HG02973 (cell line): ENCODE measurements at regions not wholly inside any gene's neighbourhood (a gene's known extent, or its start where the extent isn't known, plus 50 kb on each side); places are given as distances from the start of the nearest gene placed in this dataset.
A peak's percentile ranks its signal among the peaks of the same experiment; 100 is the strongest.

ENCODE experiments used
- ATAC-seq: cut with Tn5 transposase; IDR thresholded peaks from one replicate; pipeline ENCODE4 v1.9.1; 2021; ENCODE audit warnings: moderate library complexity; ENCODE audit not compliant: unreplicated experiment

DNA sequence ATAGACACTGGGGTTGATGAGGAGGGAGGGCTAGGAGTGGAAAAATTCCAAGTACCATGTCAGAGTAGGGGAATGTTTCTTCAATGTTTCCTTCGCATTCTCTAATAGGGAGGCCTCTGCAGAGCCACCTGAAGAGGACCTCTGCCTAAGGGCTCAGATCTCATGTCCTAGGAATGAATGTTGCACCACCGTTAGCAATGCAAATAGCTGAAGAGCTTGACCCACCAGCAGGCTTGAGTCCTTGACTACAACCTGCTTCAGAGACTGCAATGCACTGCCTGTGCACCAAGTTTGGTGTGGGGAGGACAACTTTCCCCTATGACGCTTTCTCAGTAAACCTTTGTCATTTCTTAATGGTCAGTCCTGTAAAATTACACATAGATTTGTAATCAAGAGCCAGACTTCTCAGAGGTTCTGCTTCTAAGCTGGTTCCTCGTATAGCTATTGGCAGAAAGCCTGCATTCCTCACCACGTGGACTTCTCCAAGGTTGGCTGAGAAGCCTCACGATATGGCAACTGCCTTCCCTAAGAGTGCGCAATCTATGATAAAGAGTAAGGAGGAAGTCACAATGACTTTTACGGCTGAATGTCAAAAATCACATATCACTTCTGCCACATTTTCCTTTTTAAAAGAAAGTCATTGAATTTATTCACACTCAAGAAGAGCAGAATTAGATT is 600.7 kb upstream of the PTGER4 start:
- ATAC-seq, result no peak

DNA sequence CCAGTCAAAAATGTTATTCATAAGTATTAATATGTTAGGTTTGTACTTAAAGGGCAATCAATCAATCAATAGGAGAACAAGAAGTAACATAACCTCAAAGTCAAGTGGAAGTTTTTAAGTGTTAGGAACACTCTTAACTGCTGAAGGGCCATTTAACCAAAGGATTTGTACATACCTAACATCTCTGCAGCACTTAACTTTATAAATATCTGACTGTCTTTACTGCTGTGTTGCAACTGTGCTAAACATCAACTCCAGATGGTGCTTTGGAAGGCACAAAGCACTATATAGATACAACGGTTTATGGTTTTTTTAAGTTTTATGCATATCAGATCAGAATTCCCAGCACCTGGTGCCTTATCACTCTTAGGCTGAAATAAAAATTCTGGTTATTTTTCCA is 604.9 kb upstream of the PTGER4 start:
- no peak for ATAC-seq

DNA sequence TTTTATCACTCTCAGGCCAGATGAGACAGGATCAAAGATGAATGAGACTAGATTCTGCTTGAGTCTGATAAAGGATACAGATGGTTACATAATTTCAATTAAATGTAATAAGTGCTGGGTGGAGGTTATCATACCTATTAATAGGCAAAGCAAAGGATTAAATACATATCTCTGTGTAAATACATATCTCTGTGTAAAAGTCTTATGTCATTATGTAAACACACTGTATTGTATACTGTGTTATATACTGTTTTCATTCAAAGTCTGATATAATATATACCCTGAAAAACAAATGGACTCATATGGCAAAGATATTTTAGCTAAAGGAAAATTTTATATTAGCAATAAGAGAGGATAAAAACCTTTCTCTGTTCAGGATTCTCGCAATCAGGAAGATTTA is 605.8 kb upstream of the PTGER4 start:
- no peak for ATAC-seq

DNA sequence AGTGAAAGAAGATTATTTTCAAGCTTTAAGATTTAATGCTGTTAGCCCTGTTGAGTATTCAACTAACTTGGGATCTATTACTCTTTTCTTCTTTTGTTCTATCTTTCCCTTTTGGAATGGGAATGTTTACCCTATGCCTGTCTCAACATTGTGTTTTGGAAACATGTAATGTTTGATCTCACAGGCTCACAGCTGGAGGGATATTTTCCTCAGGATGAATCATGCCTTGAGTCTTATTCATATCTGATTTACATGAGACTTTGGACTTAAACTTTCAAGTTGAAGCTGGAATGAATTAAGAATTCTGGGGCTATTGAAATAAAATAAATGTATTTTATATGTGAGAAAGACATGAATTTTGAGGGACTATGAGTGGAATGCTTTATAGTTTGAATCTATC is 607.8 kb upstream of the PTGER4 start:
- no peak for ATAC-seq

DNA sequence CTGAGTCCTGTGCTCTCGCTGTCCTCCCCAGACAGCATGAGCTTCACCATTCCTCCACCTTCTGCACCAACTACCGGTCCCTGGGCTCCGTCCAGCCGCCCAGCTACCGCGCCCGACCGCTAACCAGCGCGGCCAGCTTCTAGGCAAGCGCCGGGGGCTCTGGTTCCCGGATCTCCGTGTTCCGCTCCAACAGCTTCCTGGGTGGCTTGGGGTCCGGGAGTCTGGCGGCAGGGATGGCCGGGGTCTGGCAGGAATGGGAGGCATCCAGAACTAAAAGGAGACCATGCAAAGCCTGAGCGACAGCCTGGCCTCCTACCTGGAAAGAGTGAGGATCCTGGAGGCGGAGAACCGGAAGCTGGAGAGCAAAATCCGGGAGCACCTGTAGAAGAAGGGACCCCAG is 613.1 kb upstream of the PTGER4 start:
- no peak for ATAC-seq

DNA sequence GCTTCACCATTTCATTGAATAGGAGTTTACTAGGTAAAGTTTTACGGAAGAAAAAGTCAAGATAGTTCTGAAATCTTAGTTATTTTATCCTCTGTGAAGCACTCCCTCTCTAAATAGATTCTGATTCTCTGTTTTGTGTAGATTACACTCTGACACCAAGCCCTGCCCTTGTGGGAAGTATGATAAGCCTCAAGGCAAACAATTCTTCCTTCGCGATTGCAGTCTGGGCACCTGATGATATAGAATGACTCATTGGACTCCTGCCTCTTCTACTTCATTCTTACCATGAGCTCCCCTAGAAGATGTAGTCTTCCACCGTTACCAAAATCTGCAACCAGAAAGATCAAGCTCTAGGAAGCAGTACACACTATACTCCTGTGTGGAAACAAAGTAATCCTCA is 626.9 kb upstream of the PTGER4 start:
- no peak for ATAC-seq

DNA sequence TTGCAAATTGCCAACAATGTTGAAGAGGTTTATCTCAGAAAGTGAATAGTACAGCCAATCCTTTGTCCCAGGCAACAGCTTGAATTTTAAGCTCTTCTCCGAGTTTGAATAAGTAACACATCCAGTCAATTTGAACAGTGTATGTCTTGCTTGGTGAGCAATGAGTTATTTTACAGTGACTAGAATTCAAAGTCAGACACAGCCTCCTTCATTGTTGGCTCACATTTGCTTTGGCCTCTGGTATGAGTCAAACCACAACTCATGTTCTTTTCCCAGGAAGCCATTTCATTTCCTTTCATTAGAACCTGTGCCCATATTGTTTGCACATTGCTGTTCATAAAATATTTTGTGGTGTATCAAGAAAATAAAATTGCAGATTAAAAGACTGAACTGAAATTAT is 622.0 kb upstream of the DAB2 start:
- ATAC-seq, result no peak

DNA sequence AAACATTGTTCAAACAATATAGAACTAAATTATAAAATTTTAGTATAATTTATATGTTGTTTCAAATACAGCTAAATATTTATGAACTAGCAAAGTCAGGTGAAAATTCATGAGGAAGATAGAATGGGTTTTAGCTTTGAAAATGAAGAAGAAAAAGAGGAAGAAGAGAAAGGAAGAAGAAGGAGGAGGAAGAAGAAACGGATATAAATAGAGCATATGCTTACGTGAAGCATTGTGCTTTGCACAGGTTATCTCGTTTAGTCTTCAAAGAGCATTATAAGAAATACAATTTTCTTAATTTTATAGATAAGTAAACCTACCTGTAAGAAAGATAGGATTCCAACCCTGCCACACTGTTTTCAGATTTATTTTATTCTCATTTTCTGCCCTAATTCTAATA is 620.6 kb upstream of the DAB2 start:
- ATAC-seq, result no peak

DNA sequence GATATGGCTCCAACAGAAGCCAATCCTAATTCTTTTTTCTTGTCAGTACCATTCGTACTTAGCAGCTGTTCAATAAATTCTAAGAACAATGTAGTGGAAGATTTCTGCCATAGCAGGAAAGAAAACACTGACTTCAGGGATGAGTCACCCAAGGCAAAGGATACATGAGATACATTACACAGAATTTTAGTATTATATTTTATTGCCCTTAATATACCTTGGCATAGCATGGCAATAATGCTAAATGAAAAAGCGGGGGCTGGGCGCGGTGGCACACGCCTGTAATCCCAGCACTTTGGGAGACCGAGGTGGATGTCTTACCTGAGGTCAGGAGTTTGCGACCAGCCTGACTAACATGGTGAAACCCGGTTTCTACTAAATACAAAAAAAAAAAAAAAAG is 619.1 kb upstream of the DAB2 start:
- no peak for ATAC-seq

DNA sequence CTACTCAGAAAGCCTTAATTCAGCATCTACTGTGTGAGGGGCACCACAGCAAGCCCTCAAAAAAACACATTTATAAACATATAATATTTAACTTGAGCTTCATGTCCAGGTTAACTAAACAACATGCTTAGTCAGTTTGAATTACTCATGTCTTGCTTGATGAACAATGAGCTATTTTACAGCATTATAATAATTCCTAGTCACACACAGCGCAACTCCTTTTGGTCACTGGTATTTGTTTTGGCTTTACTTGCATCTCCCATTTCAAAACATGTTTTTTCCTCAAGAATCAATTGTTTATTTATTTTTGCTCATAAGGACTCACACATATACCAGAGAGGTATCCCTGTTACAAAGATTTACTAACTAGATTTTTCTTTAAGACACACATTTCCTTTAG is 616.7 kb upstream of the DAB2 start:
- ATAC-seq, result no peak

DNA sequence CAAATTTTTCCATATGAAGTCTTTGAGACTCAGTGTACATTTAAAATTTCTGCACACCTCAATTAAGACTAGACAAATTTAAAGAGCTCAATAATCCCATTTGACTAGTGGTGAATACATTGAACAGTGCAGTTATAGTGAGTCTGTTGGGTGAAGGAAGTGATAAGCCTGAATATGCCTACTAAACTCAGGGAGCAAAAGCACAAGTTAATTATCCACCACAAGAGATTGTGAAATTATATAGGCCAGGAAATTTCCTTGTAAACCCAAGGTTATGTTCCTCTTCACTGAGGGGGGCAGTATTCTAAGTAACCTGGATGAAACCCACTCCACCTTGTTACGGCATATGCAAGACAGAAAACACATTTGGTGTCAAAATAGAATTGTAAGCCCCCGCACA is 612.9 kb upstream of the DAB2 start:
- no peak for ATAC-seq

DNA sequence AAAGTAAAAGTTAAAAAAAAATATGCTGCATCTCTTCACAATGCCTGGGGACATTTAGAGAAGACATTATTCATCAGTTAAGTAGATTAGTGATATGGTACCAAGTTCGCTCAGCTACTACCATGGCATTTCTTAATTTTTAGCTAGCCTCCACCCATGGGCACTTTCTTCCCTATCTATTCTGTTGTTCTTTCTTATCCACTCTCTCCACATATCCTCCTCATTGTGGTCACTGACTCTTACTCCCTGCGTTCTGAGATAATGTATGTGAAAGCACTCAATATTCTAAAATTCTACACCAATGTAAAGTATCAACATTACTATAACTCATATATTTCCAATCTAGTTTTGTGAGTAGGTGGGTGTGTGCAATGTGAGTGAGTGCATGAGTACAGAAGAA is 609.7 kb upstream of the DAB2 start:
- ATAC-seq, result no peak

DNA sequence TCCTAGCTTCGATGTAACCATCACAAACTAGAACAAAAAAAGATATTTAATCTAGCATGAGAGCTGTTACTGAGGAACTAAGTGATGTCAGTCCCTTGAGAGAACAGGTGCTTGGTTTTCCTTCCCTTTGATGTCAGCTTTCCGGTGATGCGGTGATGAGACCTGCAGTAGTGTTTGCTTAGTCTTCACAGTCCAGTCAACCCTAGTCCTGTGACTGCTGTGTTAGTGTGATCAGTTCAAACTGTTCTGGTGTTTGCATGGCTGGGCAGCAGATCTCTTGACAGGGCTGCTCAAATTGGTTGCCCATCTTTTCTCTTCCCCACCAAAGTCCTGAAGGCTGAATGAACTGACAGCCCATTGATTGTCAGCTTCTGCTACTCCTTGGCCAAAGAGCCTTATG is 608.6 kb upstream of the DAB2 start:
- ATAC-seq, result peak; percentile 97

DNA sequence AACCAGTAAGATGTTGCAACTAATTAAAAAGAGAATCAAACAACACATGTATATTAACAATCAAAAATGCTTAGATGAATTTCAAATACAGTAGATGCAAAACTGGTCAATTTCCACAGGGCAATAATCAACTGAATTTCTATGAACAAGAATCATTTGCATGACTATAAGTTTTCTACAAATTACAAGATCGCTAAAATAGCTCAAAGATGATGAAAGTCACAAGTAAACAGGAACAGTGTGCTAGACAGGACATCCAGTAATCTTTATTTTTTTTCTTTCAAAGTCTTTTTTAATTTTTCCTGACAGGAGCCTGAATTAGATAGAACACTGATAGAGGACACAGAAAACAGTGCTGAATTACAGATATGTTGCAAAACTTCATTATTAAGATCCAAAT is 608.2 kb upstream of the DAB2 start:
- peak; percentile 10 for ATAC-seq

DNA sequence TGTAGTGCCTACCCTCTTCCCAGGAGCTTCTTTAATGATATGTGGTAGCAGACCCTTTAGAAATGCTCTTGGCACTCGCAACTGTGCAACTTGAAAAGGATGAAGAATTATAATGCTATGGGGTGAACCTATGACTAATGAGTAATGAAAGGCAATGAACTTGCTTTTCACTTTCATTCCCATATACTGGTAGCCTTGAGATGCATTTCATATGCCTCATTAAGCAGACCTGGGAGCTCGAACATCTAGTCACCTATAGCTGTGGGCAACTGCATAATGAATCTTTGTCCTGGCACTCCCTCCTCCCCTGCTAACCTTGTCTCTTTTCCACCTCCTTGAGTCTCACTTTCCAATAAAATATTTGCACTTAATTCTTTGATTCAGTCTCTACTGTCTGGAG is 605.9 kb upstream of the DAB2 start:
- ATAC-seq, result no peak

DNA sequence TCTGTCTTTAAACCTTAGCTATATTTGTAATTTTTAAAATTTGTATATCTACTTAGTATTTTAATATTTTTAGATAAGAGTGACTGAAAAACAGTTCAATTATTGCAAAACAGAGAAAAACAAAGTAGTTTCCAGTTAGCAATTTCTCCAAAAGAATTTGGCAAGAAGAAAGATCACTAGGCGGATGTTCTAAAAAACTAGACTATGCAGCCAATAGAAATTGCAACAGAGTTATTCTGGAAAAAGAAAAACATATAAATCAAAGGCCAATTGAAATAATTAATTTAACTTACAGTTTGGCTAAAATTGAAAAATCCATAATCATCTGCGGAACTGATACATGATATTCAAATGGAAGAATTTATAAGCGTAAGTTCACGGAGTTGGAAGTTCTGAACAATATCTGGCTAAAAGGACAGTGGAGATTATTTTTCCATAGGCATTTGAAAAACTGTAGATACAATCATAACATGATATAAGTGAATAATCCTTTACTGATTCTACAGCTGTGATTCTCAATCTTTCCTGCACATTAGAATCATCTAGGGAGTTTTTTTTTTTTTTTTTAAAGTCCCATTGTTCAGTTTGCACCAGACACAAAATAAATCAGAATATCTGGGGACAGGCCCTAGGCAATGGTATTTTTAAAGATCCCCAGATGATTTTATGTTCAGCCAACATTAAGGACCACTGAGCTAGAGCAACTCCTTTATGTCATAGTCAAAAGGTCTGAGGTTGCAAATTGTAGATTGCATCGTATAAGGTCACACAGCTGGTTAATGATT is 605.1 kb upstream of the DAB2 start:
- ATAC-seq, result no peak

DNA sequence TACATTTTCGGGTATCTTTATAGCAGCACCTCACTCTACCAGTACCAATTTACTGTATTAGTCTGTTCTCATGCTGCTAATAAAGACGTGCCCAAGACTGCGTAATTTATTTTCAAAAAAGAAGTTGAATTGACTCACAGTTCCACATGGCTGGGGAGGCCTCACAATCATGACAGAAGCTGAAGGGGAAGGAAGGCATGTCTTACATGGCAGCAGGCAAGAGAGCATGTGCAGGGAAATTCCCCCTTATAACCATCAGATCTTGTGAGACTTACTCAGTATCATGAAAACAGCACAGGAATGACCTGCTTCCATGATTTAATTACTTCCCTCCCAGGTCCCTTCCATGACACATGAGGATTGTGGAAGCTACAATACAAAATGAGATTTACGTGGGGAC is 602.6 kb upstream of the DAB2 start:
- ATAC-seq, result no peak

DNA sequence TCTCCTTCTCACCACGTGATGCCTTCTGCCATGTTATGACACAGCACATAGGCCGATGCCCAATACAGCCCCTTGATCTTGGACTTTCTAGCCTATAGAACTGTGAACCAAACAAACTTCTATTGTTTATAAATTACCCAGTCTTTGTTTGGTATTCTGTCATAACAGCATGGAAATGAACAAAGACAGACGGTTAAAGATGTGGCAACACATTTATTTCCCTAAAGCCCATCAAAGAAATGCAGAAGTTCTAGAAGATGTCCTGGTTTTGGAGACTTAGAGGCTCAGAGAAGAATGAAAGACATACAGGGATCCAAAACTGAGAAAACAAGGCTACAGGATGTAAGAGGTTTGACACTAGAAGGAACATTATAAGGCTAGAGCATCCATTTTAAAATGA is 600.8 kb upstream of the DAB2 start:
- ATAC-seq, result no peak

DNA sequence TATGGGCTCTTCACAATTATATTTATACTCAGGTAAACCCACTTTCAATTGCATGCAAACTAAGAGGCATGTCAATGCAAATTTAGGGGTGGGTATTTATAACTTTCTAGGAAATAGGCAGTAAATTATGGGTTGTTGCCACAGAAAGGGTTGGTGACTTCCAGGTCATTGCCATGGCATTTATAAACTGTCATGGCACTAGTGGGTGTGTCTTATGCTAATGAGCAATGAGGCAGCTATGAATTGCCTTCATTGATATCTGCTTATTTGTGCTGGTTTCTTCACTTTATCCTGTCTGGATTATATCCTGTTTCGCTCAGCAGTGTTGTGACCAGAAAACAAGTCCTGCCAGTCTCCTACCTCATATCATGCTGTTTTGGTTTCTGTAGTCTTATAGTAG is 597.3 kb upstream of the DAB2 start:
- no peak for ATAC-seq

DNA sequence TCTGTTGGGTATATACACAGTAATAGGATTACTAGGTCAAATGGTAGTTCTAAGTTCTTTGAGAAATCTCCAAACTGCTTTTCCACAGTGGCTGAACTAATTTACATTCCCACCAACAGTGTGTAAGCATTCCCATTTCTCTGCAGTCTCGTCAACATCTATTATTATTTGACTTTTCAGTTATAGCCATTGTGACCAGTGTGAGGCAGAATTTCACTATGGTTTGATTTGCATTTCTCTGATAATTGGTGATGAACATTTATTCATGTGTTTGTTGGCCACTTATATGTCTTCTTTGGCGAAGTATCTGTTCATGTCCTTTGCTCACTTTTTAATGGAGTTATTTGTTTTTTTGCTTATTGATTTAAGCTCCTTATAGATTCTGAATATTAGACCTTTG is 596.2 kb upstream of the DAB2 start:
- ATAC-seq, result no peak

DNA sequence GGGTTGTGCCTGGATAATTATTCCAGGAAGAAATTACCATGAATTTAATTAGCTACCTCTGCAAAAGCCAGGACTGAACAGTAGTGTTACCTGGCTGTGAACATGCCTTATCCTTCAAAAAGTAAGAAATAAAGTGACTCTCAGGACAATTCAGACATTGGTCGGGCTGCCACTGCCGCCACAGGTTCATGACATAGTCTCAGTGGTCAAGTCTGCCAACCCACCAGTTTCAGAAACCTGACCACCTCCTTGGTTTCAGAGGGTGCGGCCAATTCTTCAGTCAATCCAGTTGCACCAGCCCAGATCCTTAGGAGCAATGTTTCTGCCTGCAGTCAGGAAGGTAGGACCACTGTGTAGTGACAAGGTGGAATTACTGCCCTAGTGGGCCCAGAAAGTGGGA is 593.1 kb upstream of the DAB2 start:
- no peak for ATAC-seq

DNA sequence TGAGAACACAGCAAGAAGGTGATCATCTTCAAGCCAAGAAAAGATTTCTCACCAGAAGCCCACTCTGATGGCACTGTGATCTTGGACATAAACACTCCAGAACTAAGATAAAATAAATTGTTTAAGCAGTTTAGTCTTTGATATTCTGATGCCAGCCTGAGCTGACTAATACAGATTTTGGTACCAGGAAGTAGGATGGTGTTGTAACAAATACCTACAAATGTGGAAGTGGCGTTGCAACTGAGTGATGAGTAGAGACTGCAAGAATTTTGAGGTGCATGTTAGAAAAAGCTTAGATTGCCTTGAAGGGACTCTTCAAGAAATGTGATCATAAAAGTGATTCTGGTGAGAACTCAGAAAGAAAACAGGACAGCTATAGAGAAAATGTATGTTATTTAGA is 592.4 kb upstream of the DAB2 start:
- no peak for ATAC-seq

DNA sequence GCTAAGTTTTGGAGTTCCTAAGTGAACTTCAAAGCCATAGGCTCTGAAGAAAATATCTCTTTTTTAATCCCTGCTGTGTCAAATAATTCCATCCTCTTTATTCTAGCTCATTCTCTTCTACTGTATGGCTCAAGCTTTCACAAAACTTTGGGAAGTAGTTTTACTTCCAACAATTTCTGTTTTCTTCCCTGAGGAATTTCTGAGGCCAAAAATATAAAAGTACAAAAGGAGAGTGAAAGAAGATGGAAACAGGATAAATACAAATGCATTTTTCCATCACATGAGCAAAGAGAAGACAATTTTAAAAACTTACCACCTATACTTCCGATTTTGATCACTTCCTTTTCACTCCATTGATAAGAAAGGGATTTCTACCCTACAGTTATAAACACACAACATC is 585.7 kb upstream of the DAB2 start:
- ATAC-seq, result no peak
